SKM-1 treated with dmso at 0.1 percent for 144 hours (cell line): ENCODE measurements at regions not wholly inside any gene's neighbourhood (a gene's known extent, or its start where the extent isn't known, plus 50 kb on each side); places are given as distances from the start of the nearest gene placed in this dataset.
A peak's percentile ranks its signal among the peaks of the same experiment; 100 is the strongest.

ENCODE experiments used
- DNase-seq: peaks from one replicate; lab custom pipeline; 2025; ENCODE audit not compliant: unreplicated experiment; lab: John Stamatoyannopoulos, UW

DNA sequence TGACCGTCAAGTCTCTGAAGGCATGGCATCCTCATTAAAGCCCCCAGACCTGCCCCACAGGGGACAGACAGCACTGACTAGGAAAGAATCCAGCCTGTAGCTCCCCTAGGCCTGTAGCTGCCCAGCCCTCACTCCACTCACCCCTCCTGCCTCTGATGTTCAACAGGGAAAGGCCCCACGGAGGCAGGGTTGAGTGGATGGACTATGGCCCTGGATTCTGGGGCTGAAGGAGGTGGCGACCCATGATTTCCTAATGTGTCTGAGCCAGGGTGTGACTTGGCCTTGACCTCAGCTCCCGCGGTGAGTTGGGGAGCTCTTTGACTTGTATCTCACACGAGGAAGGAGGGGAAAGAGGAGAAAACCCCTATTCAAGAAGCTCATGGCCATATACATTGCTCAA lies 238.5 kb upstream of the CSF3R start:
- DNase-seq: no peak

DNA sequence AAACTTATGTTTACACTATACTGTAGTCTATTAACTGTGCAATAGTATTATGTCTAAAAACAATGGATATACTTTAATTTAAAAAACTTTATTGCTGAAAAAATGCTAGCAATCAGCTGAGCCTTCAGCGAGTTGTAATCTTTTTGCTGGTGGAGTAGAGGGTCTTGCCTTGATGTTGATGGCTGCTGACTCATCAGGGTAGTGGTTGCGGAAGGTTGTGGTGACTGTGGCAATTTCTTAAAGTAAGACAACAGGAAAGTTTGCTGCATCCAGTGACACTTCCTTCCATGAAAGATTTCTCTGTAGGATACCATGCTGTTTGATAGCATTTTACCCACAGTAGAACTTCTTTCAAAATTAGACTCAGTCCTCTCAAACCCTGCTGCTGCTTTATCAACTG lies 234.7 kb upstream of the CSF3R start:
- DNase-seq: no peak

DNA sequence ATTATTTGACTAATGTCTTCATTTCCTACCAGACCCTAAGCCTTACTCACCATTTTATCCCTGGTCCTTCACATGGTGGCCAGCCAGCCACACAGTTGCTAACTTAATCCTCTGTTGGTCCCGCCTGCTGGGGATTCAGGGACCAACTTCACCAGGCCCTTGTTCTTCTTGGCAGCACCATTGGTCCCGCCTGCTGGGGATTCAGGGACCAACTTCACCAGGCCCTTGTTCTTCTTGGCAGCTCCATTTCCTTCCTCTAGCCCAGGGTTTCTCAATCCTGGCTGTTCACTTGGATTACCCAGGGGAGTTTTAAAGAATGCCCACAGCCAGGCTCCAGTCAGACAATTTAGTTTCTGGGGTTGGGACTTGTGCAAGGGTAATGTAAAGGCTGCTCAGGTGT lies 233.1 kb upstream of the CSF3R start:
- no peak for DNase-seq

GRCh38 chr1:36714301-36714700 lies 231.6 kb upstream of the CSF3R start:
- DNase-seq: no peak

DNA sequence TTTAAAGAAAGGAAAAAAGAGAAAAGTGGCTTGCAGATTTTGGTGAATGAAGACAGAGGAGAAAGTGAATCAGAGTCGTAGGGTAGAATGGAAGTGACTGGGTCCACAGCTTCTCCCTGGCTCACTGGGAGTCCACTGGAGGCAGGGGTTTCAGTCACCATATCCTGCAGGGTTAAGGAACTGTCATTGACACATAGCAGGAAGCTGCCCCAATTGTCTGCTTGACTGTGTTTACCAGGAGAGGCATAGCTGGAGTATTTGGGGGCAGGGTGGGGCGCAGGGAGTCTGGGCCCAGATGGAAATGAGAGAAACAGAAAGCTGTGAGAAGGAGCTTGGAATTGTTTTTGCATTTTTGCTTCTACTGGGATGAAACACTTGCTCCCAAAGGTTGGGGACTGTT lies 228.8 kb upstream of the CSF3R start:
- no peak for DNase-seq

- DNase-seq: no peak
These were observed 228.2 kb upstream of the CSF3R start for GRCh38 chr1:36710951-36711350.

DNA sequence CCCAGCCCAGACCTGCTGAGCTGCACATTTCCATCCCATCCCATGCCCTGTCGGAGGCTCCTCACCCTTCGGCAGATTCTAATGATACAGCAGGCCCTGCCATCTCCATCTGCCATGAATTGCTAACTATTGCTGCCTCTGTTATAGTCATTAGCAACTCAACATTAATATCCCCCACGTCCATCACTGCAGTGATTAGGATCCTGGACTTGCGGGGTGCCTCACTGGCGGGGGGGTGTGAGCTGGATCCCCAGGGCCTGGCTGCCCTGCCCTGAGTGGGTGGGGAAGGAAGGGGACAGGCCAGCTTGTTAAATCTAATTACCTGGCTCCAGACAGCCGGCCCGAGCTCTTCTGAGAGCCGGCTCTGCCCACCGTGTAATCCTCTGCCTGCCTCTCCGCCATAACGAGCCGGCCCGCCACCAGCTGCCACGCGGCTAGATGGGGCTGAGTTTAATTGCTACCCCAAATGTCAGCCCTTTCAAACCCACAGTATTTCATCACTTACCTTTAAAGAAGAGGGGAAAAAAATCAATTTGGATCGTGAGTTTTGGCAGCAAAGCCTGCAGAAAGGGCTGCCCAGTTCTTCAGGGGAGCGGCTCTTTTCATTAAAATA lies 227.3 kb upstream of the CSF3R start:
- DNase-seq: no peak

DNA sequence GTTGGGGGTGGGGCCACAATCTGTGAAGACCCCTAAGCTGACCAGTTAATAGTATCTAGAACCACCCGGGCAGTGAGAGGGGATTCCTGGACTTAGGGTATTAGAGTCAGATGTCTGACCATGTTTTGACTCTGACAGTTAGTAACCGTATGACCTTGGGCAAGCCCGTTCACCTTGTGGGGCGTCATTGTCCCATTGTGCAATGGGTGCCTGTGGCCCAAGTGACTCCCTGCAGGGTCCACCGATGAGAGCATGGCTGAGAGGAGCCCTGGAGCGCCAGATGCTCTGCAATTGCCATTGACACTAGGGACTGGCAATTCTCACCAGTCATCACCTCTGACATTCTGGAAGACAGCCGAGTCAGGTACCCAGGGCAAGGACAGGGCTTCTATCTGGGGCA lies 225.9 kb upstream of the CSF3R start:
- no peak for DNase-seq

DNA sequence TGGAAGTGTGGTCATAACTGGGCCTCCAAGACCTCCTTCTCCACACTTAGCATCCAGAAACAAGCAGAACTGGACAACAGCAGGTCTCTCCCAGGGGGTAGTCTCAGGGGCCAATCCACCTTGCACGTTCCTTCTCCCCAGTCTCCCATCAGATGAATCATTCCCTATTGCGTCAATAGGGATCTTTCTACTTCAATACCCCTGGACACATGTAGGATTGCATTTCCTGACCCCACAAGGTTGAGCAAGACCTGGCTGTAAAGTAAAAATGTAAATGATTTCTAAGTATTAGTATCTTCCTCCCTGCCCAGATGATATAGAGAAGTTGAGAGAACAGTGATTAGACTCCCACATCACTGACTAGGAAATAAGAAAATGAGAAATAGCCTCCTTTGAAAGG lies 224.5 kb upstream of the CSF3R start:
- DNase-seq: no peak

DNA sequence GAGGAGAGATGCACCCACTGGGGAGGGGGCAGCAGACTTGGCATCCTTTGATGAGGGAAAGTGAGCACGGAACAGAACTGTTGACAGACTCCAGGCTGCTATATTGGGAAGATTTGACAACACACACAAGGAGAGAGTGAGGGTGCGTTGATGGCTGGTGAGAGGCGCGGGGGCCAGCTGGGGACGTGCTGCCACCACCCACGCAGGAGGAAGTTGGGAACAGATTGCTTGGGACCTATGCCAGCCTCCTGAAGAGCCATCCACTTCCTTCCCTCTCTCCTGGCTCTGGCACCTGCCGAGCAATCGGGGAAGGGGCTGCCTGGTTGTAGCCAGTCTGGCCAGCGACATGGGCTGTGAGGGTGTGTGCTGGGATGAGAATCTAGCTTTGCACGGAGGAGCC lies 223.7 kb upstream of the CSF3R start:
- DNase-seq: no peak

- no peak for DNase-seq
These were observed 222.9 kb upstream of the CSF3R start for GRCh38 chr1:36705629-36706028.

GRCh38 chr1:36703526-36704208 lies 221.0 kb upstream of the CSF3R start:
- DNase-seq: peak; percentile 78

DNA sequence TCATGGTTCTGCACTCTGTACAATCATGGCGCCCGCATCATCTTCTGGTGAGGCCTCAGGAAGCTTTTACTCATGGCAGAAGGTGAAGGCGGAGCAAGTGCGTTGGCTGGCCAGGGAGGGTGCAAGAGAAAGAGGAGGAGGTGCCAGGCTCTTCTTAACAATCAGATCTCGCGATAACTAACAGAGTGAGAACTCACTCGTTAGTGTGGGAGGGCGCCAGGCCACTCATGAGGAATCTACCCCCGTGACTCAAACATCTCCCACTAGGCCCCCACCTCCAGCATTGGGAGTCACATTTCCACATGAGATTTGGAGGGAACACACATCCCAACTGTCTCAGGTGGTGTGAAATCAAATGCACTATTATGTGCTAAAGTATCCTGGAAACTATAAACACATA lies 220.2 kb upstream of the CSF3R start:
- no peak for DNase-seq

DNA sequence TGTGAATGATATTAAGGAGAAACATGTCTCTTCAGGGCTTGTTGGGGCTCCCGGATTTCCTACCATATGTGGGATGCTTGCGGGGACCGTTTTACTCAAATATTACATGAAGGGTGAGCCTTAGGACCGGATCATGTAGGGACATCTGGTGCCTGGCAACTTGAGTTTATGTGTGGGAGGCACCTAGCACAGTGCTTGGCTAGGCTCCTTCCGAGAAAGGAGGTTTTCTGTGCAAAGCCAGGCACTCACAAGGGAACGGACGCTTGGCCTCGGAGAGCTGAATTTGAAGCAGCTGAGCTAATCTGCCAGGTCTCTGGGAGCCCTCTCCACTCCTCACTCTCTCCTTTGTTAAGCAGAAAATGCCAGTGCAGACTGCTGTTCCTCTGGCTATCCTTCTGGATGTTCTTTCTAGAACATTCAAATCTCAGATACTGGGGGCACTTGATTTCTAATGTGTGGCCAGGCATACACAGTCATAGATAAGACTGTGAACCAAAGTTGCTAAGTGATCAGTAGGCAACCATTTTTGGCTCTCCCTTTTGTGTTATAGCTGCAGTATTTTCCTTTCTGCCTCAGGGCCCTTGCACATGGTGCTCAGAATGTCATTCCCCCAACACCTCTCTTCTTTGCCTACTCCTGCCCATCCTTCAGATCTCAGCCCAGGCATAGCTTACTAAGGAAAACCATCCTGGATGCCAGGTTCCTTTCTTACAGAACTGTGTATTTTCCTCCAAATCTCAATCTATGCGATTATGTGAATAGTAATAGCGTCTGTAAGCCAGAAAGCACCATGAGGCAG lies 216.6 kb upstream of the CSF3R start:
- no peak for DNase-seq

- no peak for DNase-seq
These were observed 215.3 kb upstream of the CSF3R start for GRCh38 chr1:36697836-36698605.

- DNase-seq: no peak
These were observed 213.7 kb upstream of the CSF3R start for GRCh38 chr1:36696261-36696940.

GRCh38 chr1:36693603-36694002 lies 210.9 kb upstream of the CSF3R start:
- no peak for DNase-seq

DNA sequence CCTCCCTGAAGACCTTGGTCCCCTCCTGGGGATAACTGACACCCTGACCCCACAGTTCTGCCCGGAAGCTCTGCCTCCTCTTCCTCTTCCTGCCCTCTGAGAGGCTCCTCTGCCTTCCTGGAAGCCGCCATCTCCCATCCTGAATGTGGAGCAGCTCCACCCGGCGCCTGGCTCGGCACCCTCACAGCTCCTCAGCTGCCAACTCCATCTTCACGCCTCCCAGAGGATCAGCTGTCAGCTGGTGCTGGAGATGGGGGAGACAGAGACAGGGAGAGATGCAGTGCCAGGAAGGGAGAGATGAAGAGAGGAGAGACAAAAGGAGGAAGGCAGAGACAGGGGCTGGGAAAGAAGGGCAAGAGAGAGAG lies 210.4 kb upstream of the CSF3R start:
- no peak for DNase-seq

GRCh38 chr1:36692465-36693160 lies 209.9 kb upstream of the CSF3R start:
- DNase-seq: no peak

- no peak for DNase-seq
These were observed 208.7 kb upstream of the CSF3R start for GRCh38 chr1:36691374-36691773.
